ENCODE measurements at regions not wholly inside any gene's neighbourhood (a gene's known extent, or its start where the extent isn't known, plus 50 kb on each side); places are given as distances from the start of the nearest gene placed in this dataset.

GRCh38 chr4:179544496-179544895 is 2102.3 kb upstream of the AGA start:
- 100% methylated on average over 1 of the region's 1 CpG for WGBS
- no peak for TF ChIP-seq POLR2AphosphoS5 (IDR thresholded peaks at IDR 0.05)
- no peak for TF ChIP-seq EP300 (IDR thresholded peaks at IDR 0.05)
- TF ChIP-seq CTCF (IDR thresholded peaks at IDR 0.05) = no peak
- TF ChIP-seq POLR2A (IDR thresholded peaks at IDR 0.05) = no peak
- no peak for DNase-seq (ENCODE audit: low spot score in 2 of 2)

GRCh38 chr4:179552131-179552530 is 2109.9 kb upstream of the AGA start:
- Histone ChIP-seq H3K9me3 (peaks cover 5% of the 10 kb centered on the region), H3K36me3 (no peaks in the 10 kb centered on the region), H3K4me1 (no peaks in the 10 kb centered on the region), H3K27me3 (no peaks in the 10 kb centered on the region), H3K27ac (no peak overlapping the region), H3K4me3 (no peak overlapping the region)
- TF ChIP-seq EP300 (IDR thresholded peaks at IDR 0.05) = no peak
- TF ChIP-seq CTCF (IDR thresholded peaks at IDR 0.05) = no peak
- no peak for TF ChIP-seq POLR2A (IDR thresholded peaks at IDR 0.05)
- TF ChIP-seq POLR2AphosphoS5 (IDR thresholded peaks at IDR 0.05) = no peak
- WGBS = 85% methylated on average over 2 of the region's 2 CpGs
- no peak for DNase-seq (ENCODE audit: low spot score in 2 of 2)

More at GRCh38 chr4:179544496-179544895, 2102.3 kb upstream of the AGA start:
- Histone ChIP-seq H3K4me1 (no peaks in the 10 kb centered on the region), H3K27me3 (no peaks in the 10 kb centered on the region), H3K4me3 (no peak overlapping the region), H3K27ac (no peak overlapping the region), H3K36me3 (no peaks in the 10 kb centered on the region), H3K9me3 (peaks cover 5% of the 10 kb centered on the region)

GRCh38 chr4:179563741-179564140 is 2121.5 kb upstream of the AGA start:
- Histone ChIP-seq H3K27ac (no peak overlapping the region), H3K27me3 (no peaks in the 10 kb centered on the region), H3K9me3 (no peaks in the 10 kb centered on the region), H3K4me3 (no peak overlapping the region), H3K36me3 (no peaks in the 10 kb centered on the region), H3K4me1 (no peaks in the 10 kb centered on the region)
- 65% methylated on average over 4 of the region's 4 CpGs for WGBS
- DNase-seq (ENCODE audit: low spot score in 2 of 2) = no peak
- no peak for TF ChIP-seq CTCF (IDR thresholded peaks at IDR 0.05)

- no peak overlapping the region for H3K4me3 ChIP-seq
- H3K27ac ChIP-seq = no peak overlapping the region
- TF ChIP-seq POLR2A (IDR thresholded peaks at IDR 0.05) = no peak
- no peak for TF ChIP-seq EP300 (IDR thresholded peaks at IDR 0.05)
- TF ChIP-seq CTCF (IDR thresholded peaks at IDR 0.05) = no peak
- no peak for TF ChIP-seq POLR2AphosphoS5 (IDR thresholded peaks at IDR 0.05)
- H3K27me3 ChIP-seq = no peaks in the 10 kb centered on the region
- no peaks in the 10 kb centered on the region for H3K9me3 ChIP-seq
- no peaks in the 10 kb centered on the region for H3K36me3 ChIP-seq
- no peaks in the 10 kb centered on the region for H3K4me1 ChIP-seq
- 92% methylated on average over 2 of the region's 2 CpGs for WGBS
- no peak for DNase-seq (ENCODE audit: low spot score in 2 of 2)
Observed at GRCh38 chr4:179569549-179569948, 2127.3 kb upstream of the AGA start.

GRCh38 chr4:179582164-179582905 is 2140.1 kb upstream of the AGA start:
- Histone ChIP-seq H3K4me1 (no peaks in the 10 kb centered on the region), H3K27ac (no peak overlapping the region), H3K4me3 (no peak overlapping the region), H3K36me3 (no peaks in the 10 kb centered on the region), H3K9me3 (peaks cover 13% of the 10 kb centered on the region), H3K27me3 (no peaks in the 10 kb centered on the region)
- no peak for TF ChIP-seq EP300 (IDR thresholded peaks at IDR 0.05)
- TF ChIP-seq POLR2A (IDR thresholded peaks at IDR 0.05) = no peak
- no peak for TF ChIP-seq CTCF (IDR thresholded peaks at IDR 0.05)
- no peak for TF ChIP-seq POLR2AphosphoS5 (IDR thresholded peaks at IDR 0.05)
- 53% methylated on average over 3 of the region's 3 CpGs for WGBS
- no peak for DNase-seq (ENCODE audit: low spot score in 2 of 2)
